Adrenal gland (tissue), 5 donors: ENCODE measurements at regions not wholly inside any gene's neighbourhood (a gene's known extent, or its start where the extent isn't known, plus 50 kb on each side); places are given as distances from the start of the nearest gene placed in this dataset.

Experiments
- POLR2A ChIP-seq, 2 donors: fragments of 450-650 bp; IDR thresholded peaks; one replicate each; pipeline ENCODE4 v1.6.1; 2017; ENCODE audit warnings: antibody characterized with exemption in 2 of 2, mild to moderate bottlenecking in 2 of 2, moderate library complexity in 1 of 2
- TF ChIP-seq, protein P1 (sequence below), 6 experiments: fragments of 450-650 bp in 4 of 6; fragments of 200-600 bp in 2 of 6; sonication (generic) in 1 of 6; IDR thresholded peaks; 1 replicate in 5 of 6; 2 replicates in 1 of 6; pipeline versions ENCODE4 v1.5.1 to v1.8.0; 2016 to 2021; ENCODE audit warnings: antibody characterized with exemption in 6 of 6, mild to moderate bottlenecking in 2 of 6, moderate library complexity in 1 of 6
- donor health status: DM: no; HTN: no; CAD: no.

DNA sequence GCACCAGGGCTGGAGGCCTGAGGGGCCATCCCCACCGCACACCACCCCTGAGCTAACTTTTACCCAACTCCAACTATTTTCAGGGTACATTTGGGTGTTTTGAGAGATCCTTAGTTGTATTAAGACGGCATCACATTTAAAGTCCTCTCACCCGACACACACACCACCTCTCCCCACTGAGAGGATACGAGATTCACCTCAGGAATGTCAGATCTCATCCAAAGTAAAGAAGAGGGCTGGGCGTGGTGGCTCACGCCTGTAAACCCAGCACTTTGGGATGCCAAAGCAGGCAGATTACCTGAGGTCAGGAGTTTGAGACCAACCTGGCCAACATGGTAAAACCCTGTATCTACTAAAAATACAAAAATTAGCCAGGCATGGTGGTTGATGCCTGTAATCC, 88.4 kb downstream of the RBFOX3 start:
- TF ChIP-seq, protein P1, sequence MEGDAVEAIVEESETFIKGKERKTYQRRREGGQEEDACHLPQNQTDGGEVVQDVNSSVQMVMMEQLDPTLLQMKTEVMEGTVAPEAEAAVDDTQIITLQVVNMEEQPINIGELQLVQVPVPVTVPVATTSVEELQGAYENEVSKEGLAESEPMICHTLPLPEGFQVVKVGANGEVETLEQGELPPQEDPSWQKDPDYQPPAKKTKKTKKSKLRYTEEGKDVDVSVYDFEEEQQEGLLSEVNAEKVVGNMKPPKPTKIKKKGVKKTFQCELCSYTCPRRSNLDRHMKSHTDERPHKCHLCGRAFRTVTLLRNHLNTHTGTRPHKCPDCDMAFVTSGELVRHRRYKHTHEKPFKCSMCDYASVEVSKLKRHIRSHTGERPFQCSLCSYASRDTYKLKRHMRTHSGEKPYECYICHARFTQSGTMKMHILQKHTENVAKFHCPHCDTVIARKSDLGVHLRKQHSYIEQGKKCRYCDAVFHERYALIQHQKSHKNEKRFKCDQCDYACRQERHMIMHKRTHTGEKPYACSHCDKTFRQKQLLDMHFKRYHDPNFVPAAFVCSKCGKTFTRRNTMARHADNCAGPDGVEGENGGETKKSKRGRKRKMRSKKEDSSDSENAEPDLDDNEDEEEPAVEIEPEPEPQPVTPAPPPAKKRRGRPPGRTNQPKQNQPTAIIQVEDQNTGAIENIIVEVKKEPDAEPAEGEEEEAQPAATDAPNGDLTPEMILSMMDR (IDR thresholded peaks at IDR 0.05): no peak
- TF ChIP-seq POLR2A (IDR thresholded peaks at IDR 0.05): no peak
